ENCODE measurements at regions not wholly inside any gene's neighbourhood (a gene's known extent, or its start where the extent isn't known, plus 50 kb on each side); places are given as distances from the start of the nearest gene placed in this dataset.

- no peak overlapping the region for H3K27ac ChIP-seq
Measured at GRCh38 chr1:113223040-113223439, 150.0 kb downstream of the LRIG2 start.

GRCh38 chr1:113223546-113223945 lies 150.5 kb downstream of the LRIG2 start:
- no peak overlapping the region for H3K27ac ChIP-seq
- TF ChIP-seq ZFX (IDR thresholded peaks at IDR 0.05) (no peak), CTCF (conservative IDR thresholded peaks at IDR 0.05) (no peak)

More at GRCh38 chr1:113223040-113223439, 150.0 kb downstream of the LRIG2 start:
- no peak for TF ChIP-seq ZFX (IDR thresholded peaks at IDR 0.05)
- TF ChIP-seq CTCF (conservative IDR thresholded peaks at IDR 0.05) = no peak

DNA sequence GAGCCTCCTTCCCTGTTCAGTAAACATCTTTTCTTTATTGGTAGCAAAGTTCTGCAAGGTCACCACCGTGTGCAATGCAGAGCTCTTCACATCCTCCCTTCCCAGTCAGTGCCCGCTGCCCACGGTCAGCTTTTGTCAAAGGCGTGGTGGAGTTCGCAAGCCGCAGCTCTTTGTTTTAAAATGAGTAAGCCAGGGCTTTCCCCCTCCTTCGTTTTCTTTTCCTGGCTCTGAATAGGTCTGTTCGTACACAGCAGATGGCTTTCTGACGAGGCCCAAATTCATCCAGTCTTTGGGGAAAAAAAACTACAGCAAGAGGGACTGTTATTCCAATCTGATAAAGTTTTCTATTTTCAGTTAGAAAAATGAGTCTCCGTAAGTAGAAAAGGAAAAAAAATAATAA lies 153.2 kb downstream of the LRIG2 start:
- TF ChIP-seq CTCF (conservative IDR thresholded peaks at IDR 0.05) (no peak), ZFX (IDR thresholded peaks at IDR 0.05) (no peak)
- H3K27ac ChIP-seq = no peak overlapping the region

GRCh38 chr1:113231866-113232265 lies 158.4 kb upstream of the MAGI3 start:
- no peak overlapping the region for H3K27ac ChIP-seq
- TF ChIP-seq ZFX (IDR thresholded peaks at IDR 0.05) (no peak), CTCF (conservative IDR thresholded peaks at IDR 0.05) (no peak)

GRCh38 chr1:113233441-113233840 lies 156.9 kb upstream of the MAGI3 start:
- H3K27ac ChIP-seq = no peak overlapping the region
- TF ChIP-seq CTCF (conservative IDR thresholded peaks at IDR 0.05) (no peak), ZFX (IDR thresholded peaks at IDR 0.05) (no peak)

DNA sequence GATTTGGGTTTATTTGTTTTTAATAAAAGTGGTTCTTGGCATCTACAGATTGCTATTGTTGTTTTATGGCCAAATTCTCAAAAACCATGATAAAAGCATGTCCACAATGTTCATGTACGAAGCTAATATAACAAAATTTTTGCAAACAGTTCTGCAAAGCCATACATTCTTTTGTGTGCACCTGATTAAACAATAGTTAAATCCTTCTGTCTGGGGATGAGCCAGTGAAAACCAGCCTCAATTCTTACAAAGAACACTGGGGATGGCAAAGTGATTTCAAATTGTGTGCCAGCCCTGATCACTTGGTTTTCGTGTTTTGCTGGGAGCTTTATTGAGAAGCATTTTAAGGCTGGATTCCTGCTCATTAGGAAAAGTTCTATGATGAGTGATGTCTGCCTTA lies 149.1 kb upstream of the MAGI3 start:
- no peak for TF ChIP-seq CTCF (conservative IDR thresholded peaks at IDR 0.05)

GRCh38 chr1:113242481-113242880 lies 147.8 kb upstream of the MAGI3 start:
- TF ChIP-seq ZFX (IDR thresholded peaks at IDR 0.05) (no peak), CTCF (conservative IDR thresholded peaks at IDR 0.05) (no peak)
- H3K27ac ChIP-seq = peak overlapping the region; percentile 54; the same call in 1 of the 2 replicates

More for the DNA sequence above, 149.1 kb upstream of the MAGI3 start:
- H3K27ac ChIP-seq = no peak overlapping the region
